ENCODE measurements at regions not wholly inside any gene's neighbourhood (a gene's known extent, or its start where the extent isn't known, plus 50 kb on each side); places are given as distances from the start of the nearest gene placed in this dataset.

DNA sequence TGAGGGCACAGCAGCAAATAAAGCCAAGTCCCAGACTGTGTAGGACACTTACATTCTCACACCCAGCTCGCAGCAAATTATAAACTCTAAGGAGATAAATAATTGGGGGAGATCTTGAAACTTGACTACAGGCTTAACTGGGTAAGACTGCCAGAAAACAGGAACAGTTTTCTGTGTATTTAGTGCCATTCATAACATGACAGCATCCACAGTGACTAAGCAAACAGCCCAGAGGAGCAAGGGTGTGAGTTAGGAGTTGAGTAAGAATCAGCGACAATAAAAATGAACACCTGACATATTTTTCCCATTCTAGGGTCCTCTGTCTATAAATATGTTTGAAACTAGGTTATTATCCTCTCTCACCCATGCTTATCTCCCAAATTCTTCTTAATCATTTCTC, 370.9 kb upstream of the WWC1 start:
- H3K4me3 ChIP-seq = no peak overlapping the region
- DNase-seq (no peak), ATAC-seq (no peak)
- no peaks in the 10 kb centered on the region for H3K36me3 ChIP-seq
- TF ChIP-seq POLR2A (IDR thresholded peaks at IDR 0.05) = no peak
- TF ChIP-seq, protein P1, sequence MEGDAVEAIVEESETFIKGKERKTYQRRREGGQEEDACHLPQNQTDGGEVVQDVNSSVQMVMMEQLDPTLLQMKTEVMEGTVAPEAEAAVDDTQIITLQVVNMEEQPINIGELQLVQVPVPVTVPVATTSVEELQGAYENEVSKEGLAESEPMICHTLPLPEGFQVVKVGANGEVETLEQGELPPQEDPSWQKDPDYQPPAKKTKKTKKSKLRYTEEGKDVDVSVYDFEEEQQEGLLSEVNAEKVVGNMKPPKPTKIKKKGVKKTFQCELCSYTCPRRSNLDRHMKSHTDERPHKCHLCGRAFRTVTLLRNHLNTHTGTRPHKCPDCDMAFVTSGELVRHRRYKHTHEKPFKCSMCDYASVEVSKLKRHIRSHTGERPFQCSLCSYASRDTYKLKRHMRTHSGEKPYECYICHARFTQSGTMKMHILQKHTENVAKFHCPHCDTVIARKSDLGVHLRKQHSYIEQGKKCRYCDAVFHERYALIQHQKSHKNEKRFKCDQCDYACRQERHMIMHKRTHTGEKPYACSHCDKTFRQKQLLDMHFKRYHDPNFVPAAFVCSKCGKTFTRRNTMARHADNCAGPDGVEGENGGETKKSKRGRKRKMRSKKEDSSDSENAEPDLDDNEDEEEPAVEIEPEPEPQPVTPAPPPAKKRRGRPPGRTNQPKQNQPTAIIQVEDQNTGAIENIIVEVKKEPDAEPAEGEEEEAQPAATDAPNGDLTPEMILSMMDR (IDR thresholded peaks at IDR 0.05) = no peak
- no peaks in the 10 kb centered on the region for H3K4me1 ChIP-seq
- WGBS (ENCODE audit: insufficient coverage, low coverage, low lambda C conversion rate, missing lambda C conversion rate) = 55% methylated on average over 2 of the region's 2 CpGs
- intact Hi-C loops (cut with DNase I) = no loop called here
- no peaks in the 10 kb centered on the region for H3K9me3 ChIP-seq
- H3K27ac ChIP-seq = no peak overlapping the region
- H3K27me3 ChIP-seq = no peaks in the 10 kb centered on the region

DNA sequence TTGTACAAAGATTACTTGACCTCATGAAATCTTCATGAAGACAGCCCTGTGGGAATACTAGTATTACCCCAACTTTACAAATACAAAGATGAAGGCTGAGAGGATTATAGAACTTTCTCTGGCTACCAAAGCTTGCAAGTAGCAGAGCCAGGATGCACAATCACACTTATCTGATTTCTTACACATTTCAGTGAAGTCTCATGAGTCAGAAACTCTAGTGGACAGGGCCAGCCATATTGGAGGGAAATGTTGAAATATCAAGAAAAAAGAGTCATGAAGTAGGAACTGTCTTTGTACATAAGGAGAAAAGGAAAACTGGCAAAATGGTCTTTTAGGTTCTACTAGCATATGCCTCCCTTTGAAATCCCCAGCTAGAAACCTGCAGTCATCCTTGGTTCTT, 369.6 kb upstream of the WWC1 start:
- intact Hi-C loops (cut with DNase I) = no loop called here
- DNase-seq (no peak), ATAC-seq (no peak)
- no peaks in the 10 kb centered on the region for H3K27me3 ChIP-seq
- TF ChIP-seq, protein P1 (IDR thresholded peaks at IDR 0.05) = no peak
- no peak for TF ChIP-seq POLR2A (IDR thresholded peaks at IDR 0.05)
- no peaks in the 10 kb centered on the region for H3K9me3 ChIP-seq
- no peaks in the 10 kb centered on the region for H3K36me3 ChIP-seq
- no peaks in the 10 kb centered on the region for H3K4me1 ChIP-seq
- H3K4me3 ChIP-seq = no peak overlapping the region
- H3K27ac ChIP-seq = no peak overlapping the region

DNA sequence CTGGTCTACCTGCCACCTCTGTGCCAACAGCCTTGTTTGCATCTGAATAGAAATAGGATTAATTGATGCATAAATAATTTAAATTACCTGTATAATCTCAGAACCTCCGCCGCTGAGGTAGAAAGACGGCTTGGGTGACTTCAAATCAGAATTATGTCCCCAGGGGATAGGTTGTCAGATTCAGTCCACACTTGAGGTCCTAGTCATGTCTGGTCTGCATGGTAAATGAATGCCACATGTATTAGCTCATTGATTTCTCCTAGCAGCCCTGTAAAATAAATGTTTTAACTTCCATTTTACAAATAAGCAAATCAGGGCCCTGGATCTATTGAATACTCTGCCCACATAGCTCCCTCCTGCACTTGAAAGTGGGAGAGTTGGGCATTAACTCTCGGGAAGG, 368.0 kb upstream of the WWC1 start:
- 76% methylated on average over 4 of the region's 4 CpGs for WGBS (ENCODE audit: insufficient coverage, low coverage, low lambda C conversion rate, missing lambda C conversion rate)
- Histone ChIP-seq H3K27me3 (no peaks in the 10 kb centered on the region), H3K4me1 (no peaks in the 10 kb centered on the region), H3K4me3 (no peak overlapping the region), H3K36me3 (no peaks in the 10 kb centered on the region), H3K27ac (no peak overlapping the region), H3K9me3 (no peaks in the 10 kb centered on the region)
- intact Hi-C loops (cut with DNase I) = no loop called here
- no peak for TF ChIP-seq POLR2A (IDR thresholded peaks at IDR 0.05)
- TF ChIP-seq, protein P1 (IDR thresholded peaks at IDR 0.05) = no peak
- ATAC-seq (no peak), DNase-seq (no peak)

DNA sequence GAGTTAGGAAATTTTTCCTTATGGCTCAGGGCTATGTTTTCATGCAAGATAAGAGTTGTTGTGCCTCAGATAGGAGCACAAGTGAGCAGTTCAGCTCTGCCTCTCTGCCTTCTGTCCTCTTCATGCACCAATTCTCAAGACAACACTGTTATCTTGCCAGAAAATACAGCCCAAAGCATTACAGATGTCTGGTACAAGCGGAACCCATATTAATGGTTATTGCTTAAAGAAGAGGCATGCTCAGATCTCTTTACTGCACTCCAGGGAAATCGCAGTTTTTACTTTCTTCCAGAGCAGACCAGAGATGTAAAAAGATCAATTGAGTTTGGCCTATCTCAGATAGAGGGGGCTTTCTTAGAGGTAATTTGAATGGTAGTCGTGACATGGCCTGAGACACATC, 361.6 kb upstream of the WWC1 start:
- H3K36me3 ChIP-seq = no peaks in the 10 kb centered on the region
- no peaks in the 10 kb centered on the region for H3K9me3 ChIP-seq
- ATAC-seq (no peak), DNase-seq (no peak)
- no peaks in the 10 kb centered on the region for H3K4me1 ChIP-seq
- 87% methylated on average over 3 of the region's 3 CpGs for WGBS (ENCODE audit: insufficient coverage, low coverage, low lambda C conversion rate, missing lambda C conversion rate)
- TF ChIP-seq POLR2A (IDR thresholded peaks at IDR 0.05) = no peak
- TF ChIP-seq, protein P1 (IDR thresholded peaks at IDR 0.05) = no peak
- H3K27ac ChIP-seq = no peak overlapping the region
- H3K27me3 ChIP-seq = no peaks in the 10 kb centered on the region
- intact Hi-C loops (cut with DNase I) = no loop called here
- no peak overlapping the region for H3K4me3 ChIP-seq

DNA sequence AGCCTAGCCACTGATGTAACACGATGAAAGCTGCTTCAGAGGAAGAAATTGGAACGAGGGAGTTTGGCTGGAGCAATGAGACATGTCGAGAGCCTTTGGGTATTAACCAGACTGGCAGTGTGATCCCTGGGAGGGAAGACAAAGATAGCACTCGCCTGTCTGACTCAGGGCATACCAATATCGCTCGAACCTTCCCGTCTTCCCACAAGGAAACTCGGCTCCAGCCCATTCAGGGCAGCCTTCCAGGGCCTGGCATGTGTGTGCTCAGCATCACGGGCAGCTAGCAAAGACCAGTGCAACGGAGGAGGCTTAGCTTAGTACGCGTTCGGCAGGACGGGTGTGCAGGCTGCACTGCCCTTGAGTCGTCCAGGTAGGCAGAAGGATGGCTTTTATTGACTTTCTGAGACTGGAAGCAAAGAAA, 356.9 kb upstream of the WWC1 start:
- 55% methylated on average over 4 of the region's 15 CpGs for WGBS (ENCODE audit: insufficient coverage, low coverage, low lambda C conversion rate, missing lambda C conversion rate)
- no peaks in the 10 kb centered on the region for H3K9me3 ChIP-seq
- DNase-seq = no peak
- intact Hi-C loops (cut with DNase I) = no loop called here
- no peak for ATAC-seq
- TF ChIP-seq, protein P1 (IDR thresholded peaks at IDR 0.05) = no peak
- no peak for TF ChIP-seq POLR2A (IDR thresholded peaks at IDR 0.05)
- no peaks in the 10 kb centered on the region for H3K36me3 ChIP-seq
- no peaks in the 10 kb centered on the region for H3K27me3 ChIP-seq
- H3K4me3 ChIP-seq = no peak overlapping the region
- H3K4me1 ChIP-seq = no peaks in the 10 kb centered on the region
- no peak overlapping the region for H3K27ac ChIP-seq
